ENCODE measurements at regions not wholly inside any gene's neighbourhood (a gene's known extent, or its start where the extent isn't known, plus 50 kb on each side); places are given as distances from the start of the nearest gene placed in this dataset.

DNA sequence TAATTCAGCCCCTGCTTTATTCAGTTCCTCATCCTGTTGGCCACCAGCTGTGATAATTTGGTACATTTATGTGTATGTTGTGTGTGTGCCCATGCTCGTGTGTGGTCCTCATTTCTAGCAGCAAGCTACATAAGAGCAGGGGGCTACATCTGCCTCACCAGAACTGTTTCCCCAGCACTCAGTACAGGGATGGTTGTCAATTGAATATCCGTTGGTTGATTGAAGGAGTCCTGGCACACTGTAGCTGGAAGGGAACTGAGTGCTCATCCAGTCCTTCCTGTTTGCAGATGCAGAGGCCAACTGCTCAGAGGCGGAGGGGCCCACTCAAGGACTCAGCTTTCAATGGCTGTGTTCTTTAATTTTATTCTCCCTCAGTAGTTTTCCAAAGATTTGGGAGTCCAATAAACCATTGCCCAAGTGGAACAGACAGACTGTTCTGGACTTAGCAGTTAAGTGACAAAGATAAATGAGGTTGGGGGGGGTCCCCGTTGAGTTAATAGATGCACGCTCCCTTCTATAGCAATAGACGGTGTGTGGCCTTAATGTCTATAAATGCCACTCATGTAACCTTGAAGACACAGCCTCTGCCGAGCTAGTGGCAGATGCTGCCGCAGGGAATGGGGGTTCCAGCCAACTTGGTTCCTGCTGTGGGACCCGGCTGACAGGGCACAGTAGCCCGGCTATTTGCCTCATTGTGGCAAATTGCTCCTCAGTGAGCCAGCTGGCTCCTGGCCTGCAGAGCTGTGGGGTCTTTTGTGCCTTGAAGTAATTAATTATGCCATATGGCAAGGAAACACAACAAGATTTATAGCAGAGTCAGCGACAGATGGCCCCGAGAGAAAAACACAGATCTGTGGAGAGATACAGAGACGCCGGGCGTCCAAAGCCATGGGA lies 71.4 kb upstream of the GRK3 start:
- Histone ChIP-seq H3K27me3 (ENCODE audit: insufficient read depth, low read depth, low read length) (no peaks in the 10 kb centered on the region), H3K4me2 (ENCODE audit: low read length) (no peak overlapping the region), H4K20me1 (ENCODE audit: insufficient read depth) (no peaks in the 10 kb centered on the region), H3K27ac (ENCODE audit: low read length) (no peak overlapping the region), H2AFZ (ENCODE audit: low read depth, low read length) (no peak overlapping the region), H3K9me2 (ENCODE audit: insufficient read depth, low read length) (no peaks in the 10 kb centered on the region), H3K9me3 (ENCODE audit: low read length) (peaks cover 4% of the 10 kb centered on the region), H3K4me3 (ENCODE audit: low read length) (no peak overlapping the region), H3K36me3 (ENCODE audit: insufficient read depth, low read length) (peaks cover 10% of the 10 kb centered on the region), H3F3A (ENCODE audit: insufficient read depth, low read length, poor library complexity, severe bottlenecking) (no peaks in the 10 kb centered on the region), H3K79me2 (replicated peaks; ENCODE audit: insufficient read depth, low read length) (no peaks in the 10 kb centered on the region), H3K9ac (ENCODE audit: low read length) (no peak overlapping the region)
- TF ChIP-seq TAF1 (IDR thresholded peaks at IDR 0.05; ENCODE audit: low read depth) = no peak
- TF ChIP-seq RAD21 (conservative IDR thresholded peaks at IDR 0.05) = no peak
- no peak for TF ChIP-seq SMC3 (conservative IDR thresholded peaks at IDR 0.05; ENCODE audit: poor library complexity)
- no peak for TF ChIP-seq MXI1 (conservative IDR thresholded peaks at IDR 0.05; ENCODE audit: poor library complexity, severe bottlenecking)
- no peak for TF ChIP-seq POLR2AphosphoS5 (IDR thresholded peaks at IDR 0.05)
- no peak for TF ChIP-seq EZH2 (IDR thresholded peaks at IDR 0.05; ENCODE audit: borderline replicate concordance, insufficient read depth, low read length, poor library complexity, severe bottlenecking)
- no peak for TF ChIP-seq EP300 (conservative IDR thresholded peaks at IDR 0.05; ENCODE audit: poor library complexity, severe bottlenecking)
- TF ChIP-seq, protein P1, sequence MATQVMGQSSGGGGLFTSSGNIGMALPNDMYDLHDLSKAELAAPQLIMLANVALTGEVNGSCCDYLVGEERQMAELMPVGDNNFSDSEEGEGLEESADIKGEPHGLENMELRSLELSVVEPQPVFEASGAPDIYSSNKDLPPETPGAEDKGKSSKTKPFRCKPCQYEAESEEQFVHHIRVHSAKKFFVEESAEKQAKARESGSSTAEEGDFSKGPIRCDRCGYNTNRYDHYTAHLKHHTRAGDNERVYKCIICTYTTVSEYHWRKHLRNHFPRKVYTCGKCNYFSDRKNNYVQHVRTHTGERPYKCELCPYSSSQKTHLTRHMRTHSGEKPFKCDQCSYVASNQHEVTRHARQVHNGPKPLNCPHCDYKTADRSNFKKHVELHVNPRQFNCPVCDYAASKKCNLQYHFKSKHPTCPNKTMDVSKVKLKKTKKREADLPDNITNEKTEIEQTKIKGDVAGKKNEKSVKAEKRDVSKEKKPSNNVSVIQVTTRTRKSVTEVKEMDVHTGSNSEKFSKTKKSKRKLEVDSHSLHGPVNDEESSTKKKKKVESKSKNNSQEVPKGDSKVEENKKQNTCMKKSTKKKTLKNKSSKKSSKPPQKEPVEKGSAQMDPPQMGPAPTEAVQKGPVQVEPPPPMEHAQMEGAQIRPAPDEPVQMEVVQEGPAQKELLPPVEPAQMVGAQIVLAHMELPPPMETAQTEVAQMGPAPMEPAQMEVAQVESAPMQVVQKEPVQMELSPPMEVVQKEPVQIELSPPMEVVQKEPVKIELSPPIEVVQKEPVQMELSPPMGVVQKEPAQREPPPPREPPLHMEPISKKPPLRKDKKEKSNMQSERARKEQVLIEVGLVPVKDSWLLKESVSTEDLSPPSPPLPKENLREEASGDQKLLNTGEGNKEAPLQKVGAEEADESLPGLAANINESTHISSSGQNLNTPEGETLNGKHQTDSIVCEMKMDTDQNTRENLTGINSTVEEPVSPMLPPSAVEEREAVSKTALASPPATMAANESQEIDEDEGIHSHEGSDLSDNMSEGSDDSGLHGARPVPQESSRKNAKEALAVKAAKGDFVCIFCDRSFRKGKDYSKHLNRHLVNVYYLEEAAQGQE (IDR thresholded peaks at IDR 0.05; ENCODE audit: borderline replicate concordance) = no peak
- TF ChIP-seq, protein P2, sequence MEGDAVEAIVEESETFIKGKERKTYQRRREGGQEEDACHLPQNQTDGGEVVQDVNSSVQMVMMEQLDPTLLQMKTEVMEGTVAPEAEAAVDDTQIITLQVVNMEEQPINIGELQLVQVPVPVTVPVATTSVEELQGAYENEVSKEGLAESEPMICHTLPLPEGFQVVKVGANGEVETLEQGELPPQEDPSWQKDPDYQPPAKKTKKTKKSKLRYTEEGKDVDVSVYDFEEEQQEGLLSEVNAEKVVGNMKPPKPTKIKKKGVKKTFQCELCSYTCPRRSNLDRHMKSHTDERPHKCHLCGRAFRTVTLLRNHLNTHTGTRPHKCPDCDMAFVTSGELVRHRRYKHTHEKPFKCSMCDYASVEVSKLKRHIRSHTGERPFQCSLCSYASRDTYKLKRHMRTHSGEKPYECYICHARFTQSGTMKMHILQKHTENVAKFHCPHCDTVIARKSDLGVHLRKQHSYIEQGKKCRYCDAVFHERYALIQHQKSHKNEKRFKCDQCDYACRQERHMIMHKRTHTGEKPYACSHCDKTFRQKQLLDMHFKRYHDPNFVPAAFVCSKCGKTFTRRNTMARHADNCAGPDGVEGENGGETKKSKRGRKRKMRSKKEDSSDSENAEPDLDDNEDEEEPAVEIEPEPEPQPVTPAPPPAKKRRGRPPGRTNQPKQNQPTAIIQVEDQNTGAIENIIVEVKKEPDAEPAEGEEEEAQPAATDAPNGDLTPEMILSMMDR (IDR thresholded peaks at IDR 0.05; ENCODE audit: poor library complexity, severe bottlenecking) = no peak

DNA sequence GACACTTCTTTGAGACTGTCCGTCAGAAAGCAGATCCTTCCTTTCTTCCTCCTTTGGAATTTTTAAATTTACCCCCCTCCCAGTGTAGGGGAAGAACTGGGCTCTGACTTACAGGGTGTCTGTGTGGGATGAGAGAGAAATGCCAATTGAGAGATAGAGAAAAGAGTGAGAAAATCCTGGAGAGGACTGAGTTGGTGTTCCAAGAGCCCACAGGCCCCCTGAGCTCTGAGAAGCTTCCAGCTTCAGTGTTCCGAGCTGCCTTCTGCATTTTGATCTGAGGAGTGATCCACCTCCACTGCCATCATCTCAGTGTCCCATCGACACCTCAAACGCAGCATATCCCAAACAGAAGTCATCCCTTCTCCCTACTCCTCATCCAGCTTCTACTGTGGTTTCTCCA lies 70.7 kb upstream of the GRK3 start:
- Histone ChIP-seq H3K27ac (ENCODE audit: low read length) (no peak overlapping the region), H4K20me1 (ENCODE audit: insufficient read depth) (no peaks in the 10 kb centered on the region), H3K79me2 (replicated peaks; ENCODE audit: insufficient read depth, low read length) (no peaks in the 10 kb centered on the region), H2AFZ (ENCODE audit: low read depth, low read length) (no peak overlapping the region), H3K9me2 (ENCODE audit: insufficient read depth, low read length) (no peaks in the 10 kb centered on the region), H3K4me2 (ENCODE audit: low read length) (no peak overlapping the region), H3K36me3 (ENCODE audit: insufficient read depth, low read length) (peaks cover 10% of the 10 kb centered on the region), H3F3A (ENCODE audit: insufficient read depth, low read length, poor library complexity, severe bottlenecking) (no peaks in the 10 kb centered on the region), H3K9me3 (ENCODE audit: low read length) (peaks cover 4% of the 10 kb centered on the region), H3K4me3 (ENCODE audit: low read length) (no peak overlapping the region), H3K9ac (ENCODE audit: low read length) (no peak overlapping the region), H3K27me3 (ENCODE audit: insufficient read depth, low read depth, low read length) (no peaks in the 10 kb centered on the region)
- TF ChIP-seq MXI1 (conservative IDR thresholded peaks at IDR 0.05; ENCODE audit: poor library complexity, severe bottlenecking) (no peak), RAD21 (conservative IDR thresholded peaks at IDR 0.05) (no peak), SMC3 (conservative IDR thresholded peaks at IDR 0.05; ENCODE audit: poor library complexity) (no peak), TAF1 (IDR thresholded peaks at IDR 0.05; ENCODE audit: low read depth) (no peak)
- TF ChIP-seq, protein P2 (IDR thresholded peaks at IDR 0.05; ENCODE audit: poor library complexity, severe bottlenecking) = no peak
